ENCODE measurements at regions not wholly inside any gene's neighbourhood (a gene's known extent, or its start where the extent isn't known, plus 50 kb on each side); places are given as distances from the start of the nearest gene placed in this dataset.

DNA sequence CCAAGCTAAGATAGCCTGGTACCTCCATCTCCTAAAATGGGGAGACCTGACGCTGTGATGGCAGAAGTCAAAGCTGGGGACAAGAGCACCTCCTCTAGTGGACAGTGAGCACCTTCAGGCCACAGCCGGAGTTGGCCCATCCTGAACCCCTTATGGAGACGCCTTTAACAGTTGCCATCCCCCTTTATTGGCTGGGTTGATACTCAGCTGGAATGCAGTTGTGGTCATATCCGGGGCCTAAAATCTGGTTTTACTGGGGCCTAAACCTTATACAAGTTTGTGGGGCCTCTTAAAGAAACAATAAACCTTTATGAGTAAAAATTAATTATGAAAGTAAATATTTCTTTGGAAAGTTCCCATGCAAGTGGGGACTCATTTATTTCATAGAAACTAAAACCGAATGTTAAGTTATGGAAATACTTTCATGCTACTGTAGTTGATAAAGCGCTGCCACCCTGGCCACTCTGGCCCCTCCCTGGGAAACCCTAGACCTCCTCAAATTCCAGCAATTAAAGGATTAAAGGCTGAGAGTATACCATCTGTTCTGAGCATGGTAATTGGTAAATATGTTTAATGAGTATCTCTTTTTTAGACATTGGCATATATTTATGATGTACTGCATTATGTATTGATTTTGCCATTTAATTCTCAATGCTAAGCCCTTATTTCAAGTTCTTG lies 95.1 kb upstream of the SASH1 start (continued):
- TF ChIP-seq FOSL1 (IDR thresholded peaks at IDR 0.05; ENCODE audit: low read depth) = no peak

DNA sequence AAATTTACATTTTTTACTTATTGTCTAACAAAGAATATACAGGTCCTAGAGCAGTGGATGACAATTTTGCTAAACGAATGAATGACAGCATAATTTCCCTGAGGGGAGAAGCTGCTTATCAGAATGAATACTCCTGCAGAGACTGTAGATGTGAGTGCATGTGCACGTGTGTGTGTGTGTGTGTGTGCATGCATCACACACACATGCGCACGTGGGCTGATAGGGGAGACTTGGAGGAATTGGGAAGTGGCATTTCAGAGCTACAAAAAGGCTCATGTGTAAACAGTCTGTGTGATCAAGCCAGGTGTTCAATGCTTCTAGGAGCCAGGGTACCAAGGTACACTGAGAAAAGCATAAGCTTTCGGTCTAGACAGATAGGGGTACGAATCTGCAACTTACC lies 93.5 kb upstream of the SASH1 start:
- CTCF ChIA-PET = no interaction called here
- Histone ChIP-seq H3K27ac (ENCODE audit: low read depth, low read length) (no peak overlapping the region), H3K9ac (ENCODE audit: low read length) (no peak overlapping the region), H3K9me3 (ENCODE audit: control insufficient read depth in 1 of 2, insufficient read depth in 1 of 2, low read depth in 1 of 2, low read length in 2 of 2) (no peaks in the 10 kb centered on the region), H2AFZ (ENCODE audit: low read depth, low read length, poor library complexity, severe bottlenecking) (no peak overlapping the region), H3K27me3 (ENCODE audit: insufficient read depth, low read length) (no peaks in the 10 kb centered on the region), H3K4me3 (replicated peaks in 1 of 2; ENCODE audit: low read depth in 1 of 2, low read length in 2 of 2) (no peak overlapping the region), H3K36me3 (ENCODE audit: control insufficient read depth in 1 of 2, insufficient read depth in 2 of 2, low read length in 2 of 2) (no peaks in the 10 kb centered on the region), H3K79me2 (ENCODE audit: insufficient read depth, low read length) (no peaks in the 10 kb centered on the region), H3K9me2 (ENCODE audit: insufficient read depth) (no peaks in the 10 kb centered on the region), H4K20me1 (ENCODE audit: insufficient read depth) (no peaks in the 10 kb centered on the region), H3K4me2 (ENCODE audit: low read length) (no peak overlapping the region), H3K4me1 (ENCODE audit: control insufficient read depth in 1 of 2, insufficient read depth in 2 of 2, low read length in 2 of 2) (no peaks in the 10 kb centered on the region)
- intact Hi-C loops (cut with micrococcal nuclease) = no loop called here
- no TSS peak for BruUV-seq (replicated peaks)
- ATAC-seq = no peak
- no peak for DNase-seq (ENCODE audit: low read depth, low spot score)
- RAD21 ChIA-PET (ENCODE audit: low non-redundant PET in 1 of 2, low total read pairs in 2 of 2, uncharacterized antibody in 2 of 2, unreplicated experiment in 2 of 2) = no interaction called here
- TF ChIP-seq TCF7L2 (IDR thresholded peaks at IDR 0.05; ENCODE audit: borderline replicate concordance, extremely low read depth, insufficient read depth, insufficient read length) (no peak), RAD21 (IDR thresholded peaks at IDR 0.05; ENCODE audit: low read depth) (no peak), CBX3 (IDR thresholded peaks at IDR 0.05; ENCODE audit: low read depth) (no peak), EZH2 (IDR thresholded peaks at IDR 0.05) (no peak), CEBPB (IDR thresholded peaks at IDR 0.05; ENCODE audit: low read depth) (no peak), POLR2A (IDR thresholded peaks at IDR 0.05; ENCODE audit: borderline replicate concordance, extremely low read depth, insufficient read depth, insufficient read length) (no peak), ZFX (IDR thresholded peaks at IDR 0.05) (no peak)
- TF ChIP-seq, protein P1, sequence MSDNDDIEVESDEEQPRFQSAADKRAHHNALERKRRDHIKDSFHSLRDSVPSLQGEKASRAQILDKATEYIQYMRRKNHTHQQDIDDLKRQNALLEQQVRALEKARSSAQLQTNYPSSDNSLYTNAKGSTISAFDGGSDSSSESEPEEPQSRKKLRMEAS (IDR thresholded peaks at IDR 0.05) = no peak
- POLR2A ChIA-PET = no interaction called here
